ENCODE measurements at regions not wholly inside any gene's neighbourhood (a gene's known extent, or its start where the extent isn't known, plus 50 kb on each side); places are given as distances from the start of the nearest gene placed in this dataset.
"Not testable (repeated sequence)": the region's sequence is repeated elsewhere in the genome, so short reads cannot be mapped to it uniquely, and the experiment has no call there.

GRCh38 chr16:79834720-79835119, 234.2 kb upstream of the MAF start:
- DNase-seq (ENCODE audit: low read depth), result no peak

- DNase-seq (ENCODE audit: low read depth), result not testable (repeated sequence)
These were observed 233.5 kb upstream of the MAF start for GRCh38 chr16:79834003-79834402.

- no peak for DNase-seq (ENCODE audit: low read depth)
These were observed 233.0 kb upstream of the MAF start for GRCh38 chr16:79833559-79833958.

GRCh38 chr16:79826732-79827475, 226.4 kb upstream of the MAF start:
- DNase-seq (ENCODE audit: low read depth), result no peak

- no peak for DNase-seq (ENCODE audit: low read depth)
These were observed 224.5 kb upstream of the MAF start for GRCh38 chr16:79825002-79825401.

GRCh38 chr16:79823639-79824038, 223.1 kb upstream of the MAF start:
- DNase-seq (ENCODE audit: low read depth), result no peak

- no peak for DNase-seq (ENCODE audit: low read depth)
These were observed 221.4 kb upstream of the MAF start for GRCh38 chr16:79821911-79822310.

- no peak for DNase-seq (ENCODE audit: low read depth)
These were observed 215.6 kb upstream of the MAF start for GRCh38 chr16:79816081-79816497.

- DNase-seq (ENCODE audit: low read depth), result no peak
These were observed 214.5 kb upstream of the MAF start for GRCh38 chr16:79815049-79815448.

GRCh38 chr16:79814124-79814523, 213.6 kb upstream of the MAF start:
- DNase-seq (ENCODE audit: low read depth), result no peak

- DNase-seq (ENCODE audit: low read depth), result peak; percentile 23
These were observed 211.0 kb upstream of the MAF start for GRCh38 chr16:79811541-79811940.

- DNase-seq (ENCODE audit: low read depth), result peak; percentile 15
These were observed 210.1 kb upstream of the MAF start for GRCh38 chr16:79810449-79811189.

- DNase-seq (ENCODE audit: low read depth), result no peak
These were observed 208.8 kb upstream of the MAF start for GRCh38 chr16:79809376-79809775.

GRCh38 chr16:79808731-79809130, 208.2 kb upstream of the MAF start:
- DNase-seq (ENCODE audit: low read depth), result no peak

GRCh38 chr16:79806757-79807156, 206.2 kb upstream of the MAF start:
- no peak for DNase-seq (ENCODE audit: low read depth)

- no peak for DNase-seq (ENCODE audit: low read depth)
These were observed 205.1 kb upstream of the MAF start for GRCh38 chr16:79805621-79806020.

- peak; percentile 48 for DNase-seq (ENCODE audit: low read depth)
These were observed 201.1 kb upstream of the MAF start for GRCh38 chr16:79801646-79802045.

- no peak for DNase-seq (ENCODE audit: low read depth)
These were observed 199.6 kb upstream of the MAF start for GRCh38 chr16:79800016-79800608.

- no peak for DNase-seq (ENCODE audit: low read depth)
These were observed 198.0 kb upstream of the MAF start for GRCh38 chr16:79798416-79799053.

- DNase-seq (ENCODE audit: low read depth), result no peak
These were observed 196.9 kb upstream of the MAF start for GRCh38 chr16:79797486-79797885.

GRCh38 chr16:79795556-79795955, 195.0 kb upstream of the MAF start:
- DNase-seq (ENCODE audit: low read depth), result no peak

GRCh38 chr16:79794941-79795340, 194.4 kb upstream of the MAF start:
- no peak for DNase-seq (ENCODE audit: low read depth)

All from Daoy (cell line).